ENCODE measurements at regions not wholly inside any gene's neighbourhood (a gene's known extent, or its start where the extent isn't known, plus 50 kb on each side); places are given as distances from the start of the nearest gene placed in this dataset.

DNA sequence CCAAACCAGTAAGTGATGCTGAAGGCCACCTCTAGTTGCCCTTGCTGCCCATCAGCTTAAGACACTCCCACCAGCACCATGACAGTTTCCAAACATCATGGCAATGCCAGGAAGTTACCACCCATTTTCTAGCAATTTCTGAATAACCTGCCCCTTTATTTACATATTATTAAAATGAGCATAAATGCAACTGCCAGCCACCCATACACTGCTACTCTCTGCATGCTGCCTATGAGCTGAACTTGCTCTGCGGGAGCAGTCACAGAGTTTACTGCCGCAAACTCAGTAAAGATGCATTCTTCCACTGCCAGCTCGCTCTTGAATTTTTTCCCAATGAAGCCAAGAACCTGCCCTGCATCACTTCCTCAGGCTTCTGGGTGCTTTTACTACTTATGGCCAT lies 212.6 kb downstream of the SH2D4B start (continued):
- no peak for TF ChIP-seq ZNF577 (CRISPR knock-in tag; IDR thresholded peaks at IDR 0.05; ENCODE audit: borderline replicate concordance, low read depth)

DNA sequence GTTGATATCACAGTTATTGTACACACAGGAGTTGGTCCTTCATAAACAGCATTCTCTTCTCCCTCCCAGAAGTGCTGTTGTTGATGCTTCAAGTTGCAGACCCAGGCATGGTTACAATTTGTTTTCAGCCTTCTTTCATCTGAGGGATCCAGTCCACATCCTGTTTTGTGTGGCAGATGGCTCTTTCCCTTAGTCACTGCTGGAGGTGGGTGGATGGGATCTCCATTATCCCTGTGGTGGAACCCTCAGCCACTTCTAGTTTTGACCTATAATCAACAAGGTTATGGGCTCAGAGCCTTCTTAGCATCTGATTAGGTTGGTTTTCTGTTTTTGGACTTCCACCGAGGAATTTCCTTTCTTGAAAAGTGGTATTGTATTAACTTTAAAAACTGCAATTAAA lies 214.2 kb downstream of the SH2D4B start:
- Histone ChIP-seq H3K9ac (ENCODE audit: insufficient read depth, low read depth, low read length) (no peak overlapping the region), H3K36me3 (replicated peaks in 1 of 2; ENCODE audit: control insufficient read depth in 1 of 2, insufficient read depth in 2 of 2, low read length in 2 of 2) (no peaks in the 10 kb centered on the region), H3K9me3 (ENCODE audit: low read length) (no peaks in the 10 kb centered on the region), H3K79me2 (ENCODE audit: insufficient read depth, low read length) (no peaks in the 10 kb centered on the region), H2AFZ (ENCODE audit: low read length) (no peak overlapping the region), H4K20me1 (ENCODE audit: insufficient read depth, low read length) (no peaks in the 10 kb centered on the region), H3K4me1 (ENCODE audit: insufficient read depth, low read length) (no peaks in the 10 kb centered on the region), H3K27ac (ENCODE audit: extremely low read length, insufficient read depth, low read length) (no peak overlapping the region), H3K4me3 (replicated peaks in 1 of 3; ENCODE audit: insufficient read depth in 1 of 3, low read depth in 2 of 3, low read length in 3 of 3) (no peak overlapping the region), H3K27me3 (ENCODE audit: control insufficient read depth in 1 of 2, insufficient read depth in 2 of 2, low read length in 2 of 2) (no peaks in the 10 kb centered on the region), H3K4me2 (ENCODE audit: low read depth, low read length) (no peak overlapping the region)
- in situ Hi-C loops (cut with HindIII; ENCODE audit: extremely low pct_ligation_motif_present, low pct_unique_long_range_greater_than_20kb) (no loop called here), intact Hi-C loops (cut with micrococcal nuclease; ENCODE audit: unreplicated experiment) (no loop called here)
- WGBS (ENCODE audit: low lambda C conversion rate): 8% methylated on average over 1 of the region's 1 CpG
- DNase-seq (ENCODE audit: low spot score) (no peak), ATAC-seq (no peak), FAIRE-seq (no peak)
- CTCF ChIA-PET (ENCODE audit: low intra/inter-chr PET ratio, low total read pairs): no interaction called here
- POLR2A ChIA-PET: no interaction called here
- BruUV-seq (replicated peaks): no TSS peak
- no peak for TF ChIP-seq ZNF232 (CRISPR knock-in tag; IDR thresholded peaks at IDR 0.05; ENCODE audit: borderline replicate concordance)
- TF ChIP-seq ZNF143 (CRISPR knock-in tag; IDR thresholded peaks at IDR 0.05): no peak
- no peak for TF ChIP-seq ZNF441 (CRISPR knock-in tag; IDR thresholded peaks at IDR 0.05; ENCODE audit: borderline replicate concordance)
- TF ChIP-seq CHCHD3 (CRISPR knock-in tag; IDR thresholded peaks at IDR 0.05): no peak
- TF ChIP-seq, protein P1, sequence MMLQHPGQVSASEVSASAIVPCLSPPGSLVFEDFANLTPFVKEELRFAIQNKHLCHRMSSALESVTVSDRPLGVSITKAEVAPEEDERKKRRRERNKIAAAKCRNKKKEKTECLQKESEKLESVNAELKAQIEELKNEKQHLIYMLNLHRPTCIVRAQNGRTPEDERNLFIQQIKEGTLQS (CRISPR knock-in tag; IDR thresholded peaks at IDR 0.05): no peak
- TF ChIP-seq, protein P2, sequence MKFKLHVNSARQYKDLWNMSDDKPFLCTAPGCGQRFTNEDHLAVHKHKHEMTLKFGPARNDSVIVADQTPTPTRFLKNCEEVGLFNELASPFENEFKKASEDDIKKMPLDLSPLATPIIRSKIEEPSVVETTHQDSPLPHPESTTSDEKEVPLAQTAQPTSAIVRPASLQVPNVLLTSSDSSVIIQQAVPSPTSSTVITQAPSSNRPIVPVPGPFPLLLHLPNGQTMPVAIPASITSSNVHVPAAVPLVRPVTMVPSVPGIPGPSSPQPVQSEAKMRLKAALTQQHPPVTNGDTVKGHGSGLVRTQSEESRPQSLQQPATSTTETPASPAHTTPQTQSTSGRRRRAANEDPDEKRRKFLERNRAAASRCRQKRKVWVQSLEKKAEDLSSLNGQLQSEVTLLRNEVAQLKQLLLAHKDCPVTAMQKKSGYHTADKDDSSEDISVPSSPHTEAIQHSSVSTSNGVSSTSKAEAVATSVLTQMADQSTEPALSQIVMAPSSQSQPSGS (CRISPR knock-in tag; IDR thresholded peaks at IDR 0.05): no peak
- TF ChIP-seq CREB1 (IDR thresholded peaks at IDR 0.05): no peak
- TF ChIP-seq CREB1 (CRISPR knock-in tag; IDR thresholded peaks at IDR 0.05): no peak
- TF ChIP-seq, protein P3, sequence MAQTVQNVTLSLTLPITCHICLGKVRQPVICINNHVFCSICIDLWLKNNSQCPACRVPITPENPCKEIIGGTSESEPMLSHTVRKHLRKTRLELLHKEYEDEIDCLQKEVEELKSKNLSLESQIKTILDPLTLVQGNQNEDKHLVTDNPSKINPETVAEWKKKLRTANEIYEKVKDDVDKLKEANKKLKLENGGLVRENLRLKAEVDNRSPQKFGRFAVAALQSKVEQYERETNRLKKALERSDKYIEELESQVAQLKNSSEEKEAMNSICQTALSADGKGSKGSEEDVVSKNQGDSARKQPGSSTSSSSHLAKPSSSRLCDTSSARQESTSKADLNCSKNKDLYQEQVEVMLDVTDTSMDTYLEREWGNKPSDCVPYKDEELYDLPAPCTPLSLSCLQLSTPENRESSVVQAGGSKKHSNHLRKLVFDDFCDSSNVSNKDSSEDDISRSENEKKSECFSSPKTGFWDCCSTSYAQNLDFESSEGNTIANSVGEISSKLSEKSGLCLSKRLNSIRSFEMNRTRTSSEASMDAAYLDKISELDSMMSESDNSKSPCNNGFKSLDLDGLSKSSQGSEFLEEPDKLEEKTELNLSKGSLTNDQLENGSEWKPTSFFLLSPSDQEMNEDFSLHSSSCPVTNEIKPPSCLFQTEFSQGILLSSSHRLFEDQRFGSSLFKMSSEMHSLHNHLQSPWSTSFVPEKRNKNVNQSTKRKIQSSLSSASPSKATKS (CRISPR knock-in tag; IDR thresholded peaks at IDR 0.05): no peak
- no peak for TF ChIP-seq ZNF333 (CRISPR knock-in tag; IDR thresholded peaks at IDR 0.05; ENCODE audit: borderline replicate concordance)
- no peak for TF ChIP-seq ZNF549 (CRISPR knock-in tag; IDR thresholded peaks at IDR 0.05)
- no peak for TF ChIP-seq PPARG (CRISPR knock-in tag; conservative IDR thresholded peaks at IDR 0.05)
- no peak for TF ChIP-seq ZNF570 (CRISPR knock-in tag; IDR thresholded peaks at IDR 0.05; ENCODE audit: borderline replicate concordance)
- TF ChIP-seq, protein P4, sequence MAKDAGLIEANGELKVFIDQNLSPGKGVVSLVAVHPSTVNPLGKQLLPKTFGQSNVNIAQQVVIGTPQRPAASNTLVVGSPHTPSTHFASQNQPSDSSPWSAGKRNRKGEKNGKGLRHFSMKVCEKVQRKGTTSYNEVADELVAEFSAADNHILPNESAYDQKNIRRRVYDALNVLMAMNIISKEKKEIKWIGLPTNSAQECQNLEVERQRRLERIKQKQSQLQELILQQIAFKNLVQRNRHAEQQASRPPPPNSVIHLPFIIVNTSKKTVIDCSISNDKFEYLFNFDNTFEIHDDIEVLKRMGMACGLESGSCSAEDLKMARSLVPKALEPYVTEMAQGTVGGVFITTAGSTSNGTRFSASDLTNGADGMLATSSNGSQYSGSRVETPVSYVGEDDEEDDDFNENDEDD (CRISPR knock-in tag; IDR thresholded peaks at IDR 0.05; ENCODE audit: borderline replicate concordance): no peak
- TF ChIP-seq, protein P5, sequence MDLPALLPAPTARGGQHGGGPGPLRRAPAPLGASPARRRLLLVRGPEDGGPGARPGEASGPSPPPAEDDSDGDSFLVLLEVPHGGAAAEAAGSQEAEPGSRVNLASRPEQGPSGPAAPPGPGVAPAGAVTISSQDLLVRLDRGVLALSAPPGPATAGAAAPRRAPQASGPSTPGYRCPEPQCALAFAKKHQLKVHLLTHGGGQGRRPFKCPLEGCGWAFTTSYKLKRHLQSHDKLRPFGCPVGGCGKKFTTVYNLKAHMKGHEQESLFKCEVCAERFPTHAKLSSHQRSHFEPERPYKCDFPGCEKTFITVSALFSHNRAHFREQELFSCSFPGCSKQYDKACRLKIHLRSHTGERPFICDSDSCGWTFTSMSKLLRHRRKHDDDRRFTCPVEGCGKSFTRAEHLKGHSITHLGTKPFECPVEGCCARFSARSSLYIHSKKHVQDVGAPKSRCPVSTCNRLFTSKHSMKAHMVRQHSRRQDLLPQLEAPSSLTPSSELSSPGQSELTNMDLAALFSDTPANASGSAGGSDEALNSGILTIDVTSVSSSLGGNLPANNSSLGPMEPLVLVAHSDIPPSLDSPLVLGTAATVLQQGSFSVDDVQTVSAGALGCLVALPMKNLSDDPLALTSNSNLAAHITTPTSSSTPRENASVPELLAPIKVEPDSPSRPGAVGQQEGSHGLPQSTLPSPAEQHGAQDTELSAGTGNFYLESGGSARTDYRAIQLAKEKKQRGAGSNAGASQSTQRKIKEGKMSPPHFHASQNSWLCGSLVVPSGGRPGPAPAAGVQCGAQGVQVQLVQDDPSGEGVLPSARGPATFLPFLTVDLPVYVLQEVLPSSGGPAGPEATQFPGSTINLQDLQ (CRISPR knock-in tag; IDR thresholded peaks at IDR 0.05): no peak
- TF ChIP-seq RXRB (CRISPR knock-in tag; IDR thresholded peaks at IDR 0.05; ENCODE audit: borderline replicate concordance): no peak

Data from HepG2 (cell line).